ENCODE measurements at regions not wholly inside any gene's neighbourhood (a gene's known extent, or its start where the extent isn't known, plus 50 kb on each side); places are given as distances from the start of the nearest gene placed in this dataset.
A peak's percentile ranks its signal among the peaks of the same experiment; 100 is the strongest.
"Not testable (repeated sequence)": the region's sequence is repeated elsewhere in the genome, so short reads cannot be mapped to it uniquely, and the experiment has no call there.

DNA sequence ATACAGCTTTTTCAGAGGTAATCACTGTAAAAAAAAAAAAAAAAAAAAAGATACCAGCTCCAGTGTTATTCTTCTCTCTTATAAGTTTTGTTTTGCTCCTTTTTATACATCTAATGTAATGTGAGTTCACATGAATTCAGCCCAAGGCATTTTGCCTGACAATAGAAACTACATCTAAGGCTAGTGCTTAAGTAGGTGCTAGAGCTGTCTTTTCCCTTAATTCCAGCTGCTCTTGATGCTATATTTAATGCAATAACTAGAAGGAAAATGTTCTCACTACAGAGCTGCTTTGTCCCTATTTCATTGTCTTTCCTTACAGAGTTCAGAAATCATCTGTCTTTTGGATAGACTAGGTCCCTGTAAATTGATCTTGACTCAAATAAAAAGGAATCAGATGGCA, 150.1 kb downstream of the NAA11 start:
- DNase-seq (ENCODE audit: low spot score): no peak

DNA sequence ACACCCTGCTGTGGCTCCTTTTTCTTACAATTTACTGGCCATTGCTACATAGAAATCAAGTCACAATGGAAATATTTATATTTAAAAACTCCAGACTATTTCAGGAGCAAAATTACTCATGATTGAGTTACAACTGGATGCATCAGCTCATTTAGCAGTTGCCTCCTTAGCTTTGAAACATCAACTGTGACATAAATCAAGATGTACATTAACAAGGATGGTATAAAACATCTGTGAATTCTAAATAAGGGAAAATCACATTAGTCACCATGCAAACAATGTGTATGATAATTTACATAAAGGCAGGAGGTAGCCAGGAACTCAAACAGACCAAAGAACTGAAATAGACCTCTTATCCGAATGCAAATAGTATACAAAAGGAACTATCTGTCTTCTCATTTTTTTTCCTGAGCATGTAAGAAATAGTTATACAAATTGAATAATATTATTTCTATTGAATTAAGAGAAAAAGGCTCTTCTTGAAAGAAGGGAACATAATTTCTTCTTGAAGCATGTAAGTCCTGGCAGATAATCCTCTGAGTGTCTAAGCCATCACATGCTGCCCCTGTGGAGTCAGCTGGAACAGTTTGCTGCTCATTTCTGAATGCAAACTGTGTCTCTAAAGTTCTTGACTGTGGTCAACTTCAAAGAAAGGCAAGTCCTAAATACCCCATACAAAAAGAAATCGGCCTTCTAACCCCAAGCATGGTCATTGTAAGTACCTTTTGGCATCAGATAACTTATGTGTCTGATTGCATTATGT, 151.2 kb downstream of the NAA11 start:
- no peak for DNase-seq (ENCODE audit: low spot score)

DNA sequence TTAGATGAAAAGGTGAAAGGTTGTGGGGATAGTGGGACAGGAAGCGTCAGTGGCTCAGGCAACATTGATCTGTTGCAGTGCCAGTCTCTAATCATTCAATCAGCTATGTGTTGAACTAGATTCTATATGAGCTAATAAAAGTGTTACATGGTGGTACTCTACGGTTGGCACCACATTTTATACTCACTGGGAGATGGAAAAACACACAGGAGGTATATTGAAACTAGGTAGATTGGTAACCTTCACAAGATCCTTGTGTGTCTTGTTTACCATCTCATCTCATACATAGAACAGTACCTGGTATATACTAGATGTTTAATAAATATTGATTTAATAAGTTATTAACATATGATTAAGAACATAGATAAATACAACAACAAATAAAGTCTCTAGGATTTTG, 152.7 kb downstream of the NAA11 start:
- DNase-seq (ENCODE audit: low spot score): no peak

DNA sequence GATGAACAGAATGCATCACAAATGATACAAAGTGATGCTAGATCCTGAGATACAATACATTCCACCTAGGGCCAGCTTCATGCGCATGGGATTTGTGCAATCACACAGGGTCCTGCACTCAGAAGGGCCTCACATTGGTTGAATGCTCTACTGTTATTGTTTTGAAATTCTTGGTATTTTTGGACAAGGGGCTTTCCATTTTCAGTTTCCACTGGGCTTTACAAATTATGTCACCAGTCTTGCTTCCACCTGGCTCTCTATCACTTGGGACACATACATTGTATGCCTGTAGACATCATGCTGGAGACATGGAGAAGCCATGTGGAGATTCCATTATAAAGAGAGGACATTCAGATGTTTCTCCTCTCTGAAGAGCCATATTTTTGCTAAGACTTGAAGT, 155.8 kb downstream of the NAA11 start:
- DNase-seq (ENCODE audit: low spot score): no peak

DNA sequence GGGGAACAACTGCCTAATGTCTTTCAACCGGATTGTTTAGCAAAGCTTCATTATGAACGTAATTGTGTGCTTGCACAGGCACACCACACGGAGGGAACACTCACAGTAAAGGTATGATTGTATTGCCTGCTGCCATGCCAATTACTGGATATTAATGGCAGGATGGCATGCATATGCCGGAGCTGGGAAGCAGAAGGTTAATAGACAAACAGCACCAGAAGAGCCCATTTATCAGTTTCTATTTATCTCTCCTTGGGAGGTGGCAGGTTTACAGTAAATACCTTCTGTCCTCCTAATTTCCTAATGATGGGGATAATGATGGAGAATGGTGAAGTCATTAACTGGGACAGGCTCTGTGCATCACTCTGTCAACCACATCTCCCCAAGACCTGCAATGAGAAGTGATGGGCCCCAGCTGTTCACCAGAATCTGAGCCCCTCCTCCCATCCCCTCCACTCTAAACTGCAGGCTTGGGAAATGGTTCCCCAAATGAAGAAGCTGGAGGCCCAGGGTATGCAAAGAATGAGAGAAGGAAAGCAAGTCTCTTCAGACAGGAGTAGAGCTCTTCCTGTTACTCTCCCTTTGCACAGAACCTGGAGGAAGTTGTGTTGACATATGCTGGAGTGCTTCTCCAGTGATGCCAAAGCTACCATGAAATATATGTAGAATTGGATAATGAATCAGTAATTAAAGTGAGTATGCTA, 160.8 kb downstream of the NAA11 start:
- DNase-seq (ENCODE audit: low spot score): no peak

DNA sequence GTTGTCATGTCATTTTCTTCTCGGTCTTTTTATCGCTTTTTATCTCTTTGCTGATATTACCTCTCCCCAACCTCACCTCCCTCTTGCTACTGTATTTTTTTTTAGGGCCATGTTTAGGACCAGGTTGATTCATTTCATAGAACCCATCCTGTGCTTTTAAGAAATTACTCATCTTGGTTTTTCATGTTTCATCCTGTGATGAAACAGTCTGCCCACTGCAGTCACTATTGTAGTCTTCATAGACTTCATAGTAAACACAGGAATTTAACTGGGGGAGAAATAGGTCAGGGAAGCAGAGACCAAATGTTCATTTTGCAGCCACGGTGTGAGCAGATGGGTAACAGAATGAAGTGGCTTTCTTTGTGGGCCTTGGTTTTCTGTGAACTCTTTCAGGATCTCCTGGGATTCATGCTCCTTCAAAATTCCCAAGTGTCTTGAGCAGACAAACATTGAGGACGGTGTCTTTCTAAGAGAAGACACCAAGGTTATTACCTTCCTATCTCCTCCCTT, 161.8 kb downstream of the NAA11 start:
- no peak for DNase-seq (ENCODE audit: low spot score)

DNA sequence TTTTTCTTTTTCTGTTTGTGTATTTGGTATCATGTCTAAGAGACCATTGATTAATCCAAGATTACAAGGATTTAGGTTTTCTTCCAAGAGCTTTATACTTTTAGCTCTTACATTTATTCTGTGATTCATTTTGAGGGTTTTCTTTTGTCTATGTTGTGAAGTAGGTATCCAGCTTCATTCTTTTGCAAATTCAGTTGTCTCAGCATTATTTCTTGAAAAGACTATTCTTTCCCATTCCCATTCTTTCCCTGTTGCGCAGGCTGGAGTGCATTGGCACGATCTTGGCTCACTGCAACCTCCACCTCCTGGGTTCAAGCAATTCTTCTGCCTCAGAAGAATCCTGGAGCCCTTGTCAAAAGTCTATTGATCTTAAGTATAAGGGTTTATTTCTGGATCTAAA, 164.9 kb downstream of the NAA11 start:
- DNase-seq (ENCODE audit: low spot score): no peak

DNA sequence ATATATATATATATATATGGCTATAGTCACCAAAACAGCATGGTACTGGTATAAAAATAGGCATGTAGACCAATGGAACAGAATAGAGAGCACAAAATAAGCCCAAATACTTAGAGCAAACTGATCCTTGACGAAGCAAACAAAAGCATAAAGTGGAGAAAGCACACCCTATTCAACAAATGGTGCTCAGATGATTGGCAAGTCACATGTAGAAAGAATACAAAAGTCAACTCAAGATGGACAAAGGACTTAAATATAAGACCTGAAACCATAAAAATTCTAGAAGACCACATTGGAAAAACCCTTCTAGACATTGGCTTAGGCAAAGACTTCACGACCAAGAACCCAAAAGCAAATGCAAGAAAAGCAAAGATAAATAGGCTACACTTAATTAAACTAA, 167.2 kb downstream of the NAA11 start:
- DNase-seq (ENCODE audit: low spot score): not testable (repeated sequence)

DNA sequence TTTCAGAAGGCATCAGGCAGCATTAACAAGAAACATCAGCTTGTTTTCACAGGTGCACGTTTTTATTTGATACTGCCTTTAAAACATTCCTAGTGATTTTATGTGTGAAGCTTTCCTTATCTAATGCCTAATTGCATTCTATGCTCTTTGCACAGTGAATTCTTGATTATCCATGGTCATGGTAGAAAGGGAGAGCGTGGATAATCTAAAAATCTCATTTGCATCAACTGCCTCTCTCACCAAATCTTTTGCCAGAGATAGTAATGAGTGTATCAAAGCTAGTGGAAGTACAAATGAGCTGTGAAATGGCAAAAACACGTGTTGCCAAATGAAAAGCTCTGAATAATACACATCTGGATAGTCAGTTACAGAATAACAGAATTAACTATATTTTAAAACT, 170.5 kb downstream of the NAA11 start:
- no peak for DNase-seq (ENCODE audit: low spot score)

DNA sequence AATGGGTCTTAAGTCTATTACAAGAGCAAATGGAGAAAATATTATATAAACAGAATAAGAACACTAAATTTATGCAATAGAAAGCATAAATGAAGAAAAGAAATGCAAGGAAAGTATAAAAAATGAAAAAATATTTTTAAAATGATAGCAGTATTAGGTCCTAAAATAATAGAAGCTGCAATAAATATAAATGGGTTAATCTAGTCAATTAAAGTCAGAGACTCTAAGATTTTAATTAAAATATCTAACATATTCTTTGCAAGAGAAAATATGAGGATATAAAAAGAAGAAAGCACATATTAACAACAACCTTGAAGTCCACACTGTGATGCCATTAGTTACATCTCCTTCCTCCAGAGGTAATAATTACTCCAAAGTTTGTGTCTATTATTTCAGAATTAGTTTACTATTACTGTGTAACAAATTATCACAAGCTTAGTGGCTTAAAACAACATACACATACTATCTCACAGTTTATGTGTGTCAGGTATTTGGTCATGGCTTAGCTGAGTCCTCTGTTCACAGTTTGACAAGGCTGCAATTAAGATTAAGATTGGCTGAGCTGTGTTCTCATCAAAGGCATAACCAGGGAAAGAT, 174.9 kb downstream of the NAA11 start:
- DNase-seq (ENCODE audit: low spot score): no peak

DNA sequence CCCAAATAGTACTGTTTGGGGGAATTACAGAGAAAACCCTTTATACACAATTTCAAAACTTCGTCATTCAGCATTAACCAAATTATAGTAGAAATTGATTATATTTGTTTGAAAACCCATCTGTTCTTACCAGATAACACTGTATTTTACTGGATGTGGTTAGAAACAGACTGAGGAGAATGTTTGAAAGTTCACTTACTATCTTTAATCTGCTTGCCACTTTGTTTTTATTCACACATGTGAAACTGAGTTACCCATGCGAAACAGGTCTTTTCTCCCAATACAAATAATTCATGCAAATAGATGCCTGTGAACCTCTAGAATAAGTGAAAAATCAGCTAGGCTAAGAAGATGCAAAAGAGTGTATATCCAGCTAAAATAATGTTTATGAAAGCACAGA, 177.5 kb downstream of the NAA11 start:
- no peak for DNase-seq (ENCODE audit: low spot score)

DNA sequence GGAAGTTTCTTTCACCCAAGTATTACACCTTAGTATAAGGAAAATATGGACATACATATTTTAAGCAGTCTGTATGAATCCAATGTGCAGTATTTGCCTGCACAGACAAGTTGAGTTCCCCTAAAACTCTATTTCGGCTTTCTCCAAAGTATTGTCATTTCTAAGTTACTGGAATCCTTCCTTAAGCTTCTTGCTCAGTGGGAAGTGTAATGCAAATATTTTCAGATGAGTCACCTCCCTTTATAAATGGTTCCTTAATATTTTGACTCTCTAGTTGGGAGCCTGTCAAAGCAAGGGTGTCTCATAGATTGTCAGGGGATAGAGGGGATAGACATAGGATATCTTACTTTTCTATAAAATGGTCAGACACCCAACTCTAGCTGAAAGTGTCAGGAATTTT, 178.6 kb downstream of the NAA11 start:
- no peak for DNase-seq (ENCODE audit: low spot score)

DNA sequence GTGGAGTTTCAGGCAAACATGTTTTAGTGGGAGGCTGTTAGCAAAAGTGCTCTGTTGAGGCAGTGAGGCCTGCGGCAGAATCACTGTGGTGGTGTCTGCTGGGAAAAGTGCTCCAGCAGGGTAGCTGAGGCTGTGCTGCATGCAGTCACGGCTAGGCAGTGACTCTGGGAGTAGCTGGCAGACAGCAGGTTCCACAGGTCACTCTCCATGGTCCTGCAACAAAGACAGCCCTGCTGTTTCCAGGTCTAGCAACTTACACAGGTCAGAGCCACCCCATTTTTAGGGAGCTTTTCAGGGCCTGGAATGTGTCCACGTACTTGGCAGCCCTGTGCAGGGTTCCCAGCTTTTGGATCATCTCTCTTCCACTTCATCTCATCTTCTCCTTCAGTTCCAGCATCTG, 184.3 kb downstream of the NAA11 start:
- peak; percentile 10 for DNase-seq (ENCODE audit: low spot score)

DNA sequence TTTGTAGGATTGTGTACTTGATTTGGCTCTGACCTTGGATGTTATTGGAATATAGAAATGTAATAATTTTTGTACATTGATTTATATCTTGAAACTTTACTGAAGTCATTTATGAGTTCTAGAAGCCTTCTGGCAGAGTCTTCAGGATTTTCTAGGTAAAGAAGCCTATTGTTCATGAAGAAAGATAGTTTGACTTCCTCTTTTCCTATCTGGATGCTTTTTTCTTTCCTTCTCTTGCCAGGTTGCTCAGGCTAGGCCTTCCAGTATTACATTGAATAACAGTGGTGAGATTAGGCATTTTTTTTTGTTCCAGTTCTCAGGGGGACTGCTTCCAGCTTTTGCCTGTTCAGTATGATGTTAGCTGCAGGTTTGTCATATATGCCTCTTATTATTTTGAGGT, 191.1 kb downstream of the NAA11 start:
- no peak for DNase-seq (ENCODE audit: low spot score)

DNA sequence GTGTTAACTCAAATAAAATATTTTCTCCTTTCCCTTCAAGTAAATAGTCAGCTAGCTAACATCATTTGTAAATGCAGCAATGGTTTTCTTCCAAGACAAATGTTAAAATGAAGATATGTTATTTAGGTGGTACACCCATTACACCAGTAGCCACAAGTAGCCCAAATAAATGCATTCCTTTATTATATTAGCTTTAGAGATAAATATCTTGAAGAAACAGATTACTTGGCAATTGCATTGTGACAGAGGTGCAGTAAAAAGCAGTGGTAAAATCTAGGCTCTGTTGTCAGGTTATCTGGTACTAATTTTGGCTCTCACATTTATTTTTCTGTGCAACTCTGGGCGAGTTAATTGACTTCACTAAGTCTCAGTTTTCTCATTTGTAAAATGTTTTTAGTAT, 193.0 kb downstream of the NAA11 start:
- DNase-seq (ENCODE audit: low spot score): no peak

DNA sequence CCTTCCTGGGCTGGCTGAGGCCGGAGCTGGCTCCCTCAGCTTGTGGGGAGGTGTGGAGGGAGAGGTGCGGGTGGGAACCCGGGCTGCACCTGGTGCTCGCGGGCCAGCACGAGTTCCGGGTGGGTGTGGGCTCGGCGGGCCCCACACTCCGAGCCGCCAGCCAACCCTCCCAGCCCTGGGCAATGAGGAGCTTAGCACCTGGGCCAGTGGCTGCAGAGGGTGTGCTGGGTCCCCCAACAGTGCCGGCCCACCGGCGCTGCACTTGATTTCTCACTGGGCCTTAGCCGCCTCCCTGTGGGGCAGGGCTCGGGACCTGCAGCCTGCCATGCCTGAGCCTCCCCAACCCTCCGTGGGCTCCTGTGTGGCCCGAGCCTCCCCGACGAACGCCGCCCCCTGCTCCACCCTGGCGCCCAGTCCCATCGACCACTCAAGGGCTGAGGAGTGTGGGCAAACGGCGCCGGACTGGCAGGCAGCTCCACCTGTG, 182.7 kb upstream of the PAQR3 start:
- DNase-seq (ENCODE audit: low spot score): no peak

DNA sequence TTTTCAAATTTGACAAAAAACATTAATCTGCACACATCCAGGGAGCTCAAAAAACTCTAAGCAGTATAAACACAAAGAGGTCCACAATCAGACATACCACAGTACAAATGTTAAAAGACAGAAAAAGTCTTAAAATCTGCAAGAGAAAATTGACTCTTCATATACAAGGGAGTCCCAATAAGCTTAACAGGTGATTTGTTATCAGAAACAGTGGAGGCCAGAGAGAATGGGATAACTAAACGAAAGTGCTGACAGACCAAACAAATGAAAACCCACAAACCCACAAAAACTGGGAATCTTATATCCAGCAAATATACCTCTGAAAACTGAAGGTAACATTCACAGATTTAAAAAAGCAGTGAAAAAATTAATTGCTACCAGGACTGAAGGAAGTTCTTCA, 182.0 kb upstream of the PAQR3 start:
- no peak for DNase-seq (ENCODE audit: low spot score)

DNA sequence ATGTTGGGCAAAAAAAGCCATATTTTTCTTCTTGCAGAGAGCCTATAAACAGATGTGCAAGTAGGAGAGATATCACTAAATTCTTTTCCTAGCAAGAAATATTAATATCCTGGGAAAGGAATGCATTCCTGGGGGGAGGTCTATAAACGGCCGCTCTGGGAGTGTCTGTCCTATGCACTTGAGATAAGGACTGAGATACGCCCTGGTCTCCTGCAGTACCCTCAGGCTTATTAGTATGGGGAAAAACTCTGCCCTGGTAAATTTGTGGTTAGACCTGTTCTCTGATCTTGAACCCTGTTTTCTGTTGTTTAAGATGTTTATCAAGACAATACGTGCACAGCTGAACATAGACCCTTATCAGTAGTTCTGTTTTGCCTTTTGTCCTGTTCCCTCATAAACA, 177.8 kb upstream of the PAQR3 start:
- not testable (repeated sequence) for DNase-seq (ENCODE audit: low spot score)

DNA sequence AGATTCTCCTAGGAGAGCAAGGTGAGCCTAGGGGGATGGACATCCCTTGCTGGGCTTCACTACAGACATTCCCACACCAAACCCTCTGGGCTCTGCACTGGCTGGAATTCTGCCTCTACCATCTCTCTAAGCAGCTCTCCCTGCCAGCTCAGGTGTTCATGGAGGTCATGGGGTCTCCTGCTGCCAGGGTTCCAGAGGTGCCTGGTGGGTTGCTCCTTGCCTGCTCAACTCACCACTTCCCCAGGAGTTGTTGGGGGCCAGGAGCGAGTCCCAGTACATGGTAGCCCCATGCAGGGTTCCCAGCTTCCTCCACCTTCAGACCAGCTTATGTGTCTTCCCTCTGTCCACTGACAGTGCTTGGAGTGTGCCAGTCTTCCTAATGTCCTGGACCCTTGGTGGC, 167.8 kb upstream of the PAQR3 start:
- no peak for DNase-seq (ENCODE audit: low spot score)

DNA sequence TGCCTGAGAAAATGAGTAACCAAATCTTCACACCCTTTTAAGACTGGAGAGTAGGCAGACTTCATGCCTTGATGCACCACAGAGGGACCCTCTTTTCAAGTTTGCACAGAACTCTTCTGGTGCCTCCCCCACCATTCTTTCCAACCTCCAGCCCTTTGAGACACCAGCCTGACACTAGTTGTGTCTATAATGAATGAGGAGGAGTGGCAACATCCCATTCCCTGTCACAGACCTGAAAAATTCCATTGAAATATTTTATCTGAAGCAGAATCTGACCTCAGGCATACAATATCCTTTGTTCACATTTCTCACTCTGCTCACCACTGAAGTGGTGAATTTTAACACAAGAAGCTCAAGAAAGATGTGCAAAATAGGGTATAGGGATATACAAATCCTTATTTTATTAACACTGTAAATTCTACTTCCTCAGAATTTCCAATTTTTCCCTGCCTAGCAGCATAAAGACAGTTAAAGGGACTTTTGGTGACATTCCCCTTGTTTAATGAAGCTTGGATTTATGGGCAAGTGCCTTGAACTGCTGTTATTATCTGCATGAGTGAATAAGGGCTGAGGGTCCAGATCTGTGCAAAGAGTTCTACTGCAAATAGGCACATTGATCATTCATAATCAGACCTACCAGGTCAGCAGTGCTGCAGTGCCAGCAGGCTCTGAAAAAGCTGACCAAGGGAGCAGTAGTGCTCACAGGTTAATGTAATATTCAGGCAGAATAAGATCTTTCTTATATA, 149.9 kb upstream of the PAQR3 start:
- DNase-seq (ENCODE audit: low spot score): peak; percentile 2

DNA sequence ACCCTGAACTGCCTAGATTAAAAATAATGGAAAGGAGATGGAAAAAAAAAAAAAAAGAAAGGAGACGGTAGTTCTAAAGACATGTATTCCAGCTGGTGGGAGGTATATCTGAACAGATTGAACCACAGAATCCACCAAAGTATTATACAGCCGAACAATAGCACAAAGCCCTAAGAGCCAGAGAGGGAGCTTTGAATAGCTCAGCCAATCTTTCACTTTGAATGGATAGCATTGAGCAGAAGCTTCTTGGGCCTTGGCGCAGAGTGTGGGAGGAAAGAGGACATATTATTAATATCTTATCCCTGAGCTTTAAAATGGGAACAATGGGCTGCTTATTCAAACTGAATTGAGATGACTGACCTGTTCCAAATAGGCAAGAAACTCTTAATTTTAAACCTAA, 147.8 kb upstream of the PAQR3 start:
- DNase-seq (ENCODE audit: low spot score): no peak

DNA sequence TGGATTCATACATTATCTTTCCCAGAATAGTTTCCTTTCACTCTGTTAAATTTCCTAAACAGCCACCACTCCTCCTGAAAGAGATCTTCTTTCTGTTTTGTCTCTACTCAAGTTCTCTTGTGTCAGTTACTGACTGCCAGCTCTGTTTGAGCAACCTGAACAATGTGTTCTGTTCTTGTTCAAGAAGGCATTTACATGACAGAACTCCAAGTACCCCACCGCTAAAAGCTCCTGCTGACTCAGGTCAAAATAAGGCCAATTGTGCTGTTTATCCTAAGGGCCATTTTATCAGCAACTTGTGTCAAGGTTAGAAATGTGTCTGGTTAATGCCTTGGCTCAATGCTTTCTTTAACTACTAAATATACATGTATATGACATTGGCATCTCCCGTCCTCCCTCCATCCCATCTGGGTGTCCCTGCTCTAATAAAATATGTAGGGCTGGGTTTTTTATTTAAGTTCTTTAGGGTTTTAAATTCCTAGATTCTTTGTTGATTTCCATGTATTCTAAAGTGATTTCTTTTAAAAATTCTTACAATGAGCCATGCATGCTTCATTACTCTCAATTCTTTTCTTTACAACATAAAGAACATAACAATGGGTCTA, 144.3 kb upstream of the PAQR3 start:
- no peak for DNase-seq (ENCODE audit: low spot score)

Measured in SW480 (cell line).